Thoracic aorta (tissue), 2 donors: ENCODE measurements at regions not wholly inside any gene's neighbourhood (a gene's known extent, or its start where the extent isn't known, plus 50 kb on each side); places are given as distances from the start of the nearest gene placed in this dataset.

ENCODE experiments used
- ATAC-seq: fragments of 150-250 bp; one replicate; pipeline ENCODE4 v1.8.0; 2017; ENCODE audit warnings: low read depth; ENCODE audit not compliant: insufficient number of reproducible peaks, low FRiP score
- DNase-seq: peaks from one replicate; pipeline ENCODE4 v3.0.0-alpha.2; 2020; ENCODE audit warnings: low spot score
- H3K27ac ChIP-seq, 2 donors: fragments of 200-600 bp; sonication (generic); 1 replicate in 1 of 2; 2 replicates in 1 of 2; pipeline ENCODE4 v1.5.1; 2016; ENCODE audit warnings: mild to moderate bottlenecking in 2 of 2, moderate library complexity in 2 of 2
- H3K27me3 ChIP-seq: fragments of 200-600 bp; sonication (generic); replicated peaks from 2 replicates; pipeline ENCODE4 v1.6.0; 2016; ENCODE audit warnings: mild to moderate bottlenecking; ENCODE audit not compliant: insufficient read depth
- H3K36me3 ChIP-seq: fragments of 200-600 bp; sonication (generic); one replicate; pipeline ENCODE4 v1.5.1; 2016
- H3K4me1 ChIP-seq, 2 donors: fragments of 200-600 bp; sonication (generic); 1 replicate in 1 of 2; 2 replicates in 1 of 2; pipeline versions ENCODE4 v1.5.1 to v1.6.0; 2016; ENCODE audit warnings: low read depth in 2 of 2, mild to moderate bottlenecking in 1 of 2; ENCODE audit not compliant: control insufficient read depth in 1 of 2
- H3K4me3 ChIP-seq: fragments of 200-600 bp; sonication (generic); 2 replicates; pipeline ENCODE4 v1.5.1; 2016; ENCODE audit warnings: mild to moderate bottlenecking
- H3K9me3 ChIP-seq: fragments of 200-600 bp; sonication (generic); 2 replicates; pipeline ENCODE4 v1.5.1; 2016
- TF ChIP-seq, protein P1 (sequence below): fragments of 200-600 bp; sonication (generic); IDR thresholded peaks from one replicate; pipeline ENCODE4 v1.5.1; 2019; ENCODE audit warnings: antibody characterized with exemption

DNA sequence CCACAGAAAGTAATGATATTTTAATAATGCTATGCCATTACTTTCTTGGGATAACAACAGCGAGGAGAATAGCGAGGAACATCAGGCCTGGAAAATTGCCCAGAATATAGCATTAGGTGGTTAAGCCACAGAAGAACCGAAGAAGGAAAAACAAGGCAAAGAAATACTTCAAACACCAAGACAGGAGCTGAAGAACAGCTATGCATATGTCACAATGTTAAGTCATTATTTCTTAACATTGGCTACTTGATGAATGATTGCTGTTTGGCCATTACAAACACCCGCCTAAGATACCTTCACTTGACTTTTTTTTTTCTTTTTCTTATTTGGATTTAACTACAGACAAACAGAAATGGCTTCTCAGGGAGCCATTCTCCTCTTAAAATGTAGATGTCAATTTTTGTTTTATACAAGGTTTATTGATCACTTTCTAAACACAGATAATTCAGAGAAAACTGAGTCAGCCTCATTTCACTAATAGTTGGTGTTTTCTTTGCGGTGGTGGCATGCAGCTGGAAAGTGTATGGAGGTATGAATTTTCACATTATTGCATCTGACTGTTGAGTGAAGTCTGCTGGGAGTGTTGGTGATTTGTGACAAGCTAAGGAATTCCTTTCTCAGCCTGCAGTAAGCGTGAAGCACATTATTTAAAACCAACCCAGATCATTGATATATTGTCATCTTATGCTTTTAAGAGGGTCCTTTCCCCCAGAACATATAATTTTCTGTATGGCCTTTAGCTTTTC, 705.7 kb upstream of the NR2F2 start:
- peak overlapping the region in 1 of 2 donors; percentile 48 for H3K27ac ChIP-seq
- peaks cover 5% of the 10 kb centered on the region for H3K9me3 ChIP-seq
- no peaks in the 10 kb centered on the region for H3K36me3 ChIP-seq
- TF ChIP-seq, protein P1, sequence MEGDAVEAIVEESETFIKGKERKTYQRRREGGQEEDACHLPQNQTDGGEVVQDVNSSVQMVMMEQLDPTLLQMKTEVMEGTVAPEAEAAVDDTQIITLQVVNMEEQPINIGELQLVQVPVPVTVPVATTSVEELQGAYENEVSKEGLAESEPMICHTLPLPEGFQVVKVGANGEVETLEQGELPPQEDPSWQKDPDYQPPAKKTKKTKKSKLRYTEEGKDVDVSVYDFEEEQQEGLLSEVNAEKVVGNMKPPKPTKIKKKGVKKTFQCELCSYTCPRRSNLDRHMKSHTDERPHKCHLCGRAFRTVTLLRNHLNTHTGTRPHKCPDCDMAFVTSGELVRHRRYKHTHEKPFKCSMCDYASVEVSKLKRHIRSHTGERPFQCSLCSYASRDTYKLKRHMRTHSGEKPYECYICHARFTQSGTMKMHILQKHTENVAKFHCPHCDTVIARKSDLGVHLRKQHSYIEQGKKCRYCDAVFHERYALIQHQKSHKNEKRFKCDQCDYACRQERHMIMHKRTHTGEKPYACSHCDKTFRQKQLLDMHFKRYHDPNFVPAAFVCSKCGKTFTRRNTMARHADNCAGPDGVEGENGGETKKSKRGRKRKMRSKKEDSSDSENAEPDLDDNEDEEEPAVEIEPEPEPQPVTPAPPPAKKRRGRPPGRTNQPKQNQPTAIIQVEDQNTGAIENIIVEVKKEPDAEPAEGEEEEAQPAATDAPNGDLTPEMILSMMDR = no peak
- H3K27me3 ChIP-seq = no peaks in the 10 kb centered on the region
- H3K4me1 ChIP-seq = peaks cover 13 to 20% of the 10 kb centered on the region in 2 donors
- no peak for DNase-seq
- no peak overlapping the region for H3K4me3 ChIP-seq
- no peak for ATAC-seq

DNA sequence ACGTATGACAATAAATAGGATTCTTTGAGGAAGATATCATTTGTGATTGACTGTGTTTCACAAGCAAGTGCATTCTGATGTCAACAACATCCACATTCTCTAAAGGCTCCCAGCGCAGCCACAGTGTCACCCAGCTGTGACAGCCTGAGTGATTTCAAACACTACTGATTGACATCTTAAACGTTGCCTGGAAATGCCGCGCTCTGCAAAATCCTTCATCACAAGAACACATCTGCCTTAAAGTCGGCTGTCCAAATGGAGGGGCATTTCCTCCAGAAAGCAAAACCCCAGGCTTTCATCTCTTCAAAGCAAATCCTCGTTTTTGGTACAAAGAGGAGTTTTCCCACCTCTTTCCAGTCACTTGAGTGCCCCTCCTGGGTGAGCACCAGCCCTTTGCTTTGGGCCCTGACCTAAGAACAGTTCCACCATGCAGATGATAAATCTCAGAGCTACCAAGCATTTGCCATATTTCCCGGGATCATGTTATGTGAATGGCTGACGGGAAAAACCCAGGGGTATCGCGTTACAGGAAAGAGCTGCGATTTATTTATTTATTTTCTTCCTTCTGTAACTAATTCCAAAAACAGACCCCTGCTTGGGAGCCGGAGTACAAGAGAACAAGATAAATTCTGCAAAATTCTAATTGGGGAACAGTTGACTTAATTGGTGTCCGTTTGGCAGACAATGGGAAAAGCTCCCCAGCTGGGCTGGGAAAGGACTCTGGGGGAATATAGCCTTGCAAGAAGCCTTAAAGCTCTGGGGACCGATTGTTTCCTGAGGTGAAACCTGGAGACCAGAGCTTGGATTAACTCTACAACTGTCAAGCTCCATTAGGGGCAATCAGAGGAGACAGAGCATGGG, 703.8 kb upstream of the NR2F2 start:
- Histone ChIP-seq H3K36me3 (no peaks in the 10 kb centered on the region), H3K4me1 (peaks cover 11 to 12% of the 10 kb centered on the region in 2 donors), H3K27me3 (no peaks in the 10 kb centered on the region), H3K27ac (no peak overlapping the region), H3K9me3 (peaks cover 5% of the 10 kb centered on the region), H3K4me3 (no peak overlapping the region)
- DNase-seq (no peak), ATAC-seq (no peak)
- TF ChIP-seq, protein P1 = no peak

DNA sequence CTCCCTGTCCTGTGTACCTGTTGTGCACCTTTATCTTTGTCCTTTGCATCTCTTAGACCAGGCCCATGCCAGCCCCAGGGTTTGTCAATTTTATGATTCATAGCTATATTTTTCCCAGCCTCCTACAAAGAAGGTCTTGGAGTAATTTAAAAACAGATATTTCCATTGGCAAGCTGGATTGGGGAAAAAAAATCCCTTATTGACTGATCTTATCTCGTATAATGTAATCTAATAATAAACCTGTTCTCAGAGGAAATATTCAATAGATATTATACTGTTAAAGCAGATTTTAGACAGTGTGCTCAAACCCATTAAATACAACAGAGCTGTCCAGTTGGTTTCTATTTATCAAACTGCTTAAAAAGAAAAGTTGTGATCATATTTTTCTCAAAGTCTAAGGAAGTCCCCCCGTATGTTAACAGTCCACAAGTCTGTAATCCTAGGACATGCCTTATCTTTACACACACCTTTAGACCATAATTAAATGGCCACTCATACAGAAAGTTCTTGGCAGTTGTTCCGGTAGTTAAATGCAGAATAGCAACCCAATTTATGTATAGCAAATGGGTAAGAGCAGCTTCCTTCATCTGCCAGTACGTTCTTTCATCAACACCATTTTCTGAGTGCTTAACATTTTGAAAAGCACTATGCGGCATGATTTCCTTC, 700.9 kb upstream of the NR2F2 start:
- Histone ChIP-seq H3K36me3 (no peaks in the 10 kb centered on the region), H3K4me3 (no peak overlapping the region), H3K9me3 (no peaks in the 10 kb centered on the region), H3K4me1 (peaks cover under 1 to 2% of the 10 kb centered on the region in 2 donors), H3K27me3 (no peaks in the 10 kb centered on the region), H3K27ac (no peak overlapping the region)
- TF ChIP-seq, protein P1 = no peak
- no peak for DNase-seq
- ATAC-seq = no peak

DNA sequence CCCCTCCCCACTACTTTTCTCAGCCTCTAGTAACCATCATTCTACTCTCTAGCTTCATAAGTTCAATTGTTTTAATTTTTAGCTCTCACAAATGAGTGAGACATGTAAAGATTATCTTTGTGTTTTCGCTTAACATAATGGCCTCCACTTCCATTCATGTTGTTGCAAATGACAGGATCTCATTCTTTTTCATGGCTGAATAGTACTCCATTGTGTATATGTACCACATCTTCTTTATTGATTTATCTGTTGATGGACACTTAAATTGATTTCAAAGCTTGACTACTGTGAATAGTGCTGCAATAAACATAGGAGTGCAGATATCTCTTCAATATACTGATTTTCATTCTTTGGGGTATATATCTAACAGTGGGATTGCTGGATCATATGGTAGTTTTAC, 699.8 kb upstream of the NR2F2 start:
- Histone ChIP-seq H3K9me3 (no peaks in the 10 kb centered on the region), H3K4me1 (no peaks in the 10 kb centered on the region), H3K27me3 (no peaks in the 10 kb centered on the region), H3K4me3 (no peak overlapping the region), H3K27ac (no peak overlapping the region), H3K36me3 (no peaks in the 10 kb centered on the region)
- DNase-seq (no peak), ATAC-seq (no peak)
- TF ChIP-seq, protein P1 = no peak

GRCh38 chr15:95635666-95636065, 694.8 kb upstream of the NR2F2 start:
- Histone ChIP-seq H3K27me3 (no peaks in the 10 kb centered on the region), H3K9me3 (no peaks in the 10 kb centered on the region), H3K36me3 (no peaks in the 10 kb centered on the region), H3K4me1 (no peaks in the 10 kb centered on the region), H3K27ac (no peak overlapping the region), H3K4me3 (no peak overlapping the region)
- TF ChIP-seq, protein P1 = no peak
- no peak for DNase-seq
- no peak for ATAC-seq
